ENCODE measurements at regions not wholly inside any gene's neighbourhood (a gene's known extent, or its start where the extent isn't known, plus 50 kb on each side); places are given as distances from the start of the nearest gene placed in this dataset.

- no peak overlapping the region for H3K27ac ChIP-seq
- no peaks in the 10 kb centered on the region for H3K36me3 ChIP-seq
- peaks cover 0 to 6% (median 0%) of the 10 kb centered on the region in 3 donors for H3K9me3 ChIP-seq
- TF ChIP-seq, protein P1, sequence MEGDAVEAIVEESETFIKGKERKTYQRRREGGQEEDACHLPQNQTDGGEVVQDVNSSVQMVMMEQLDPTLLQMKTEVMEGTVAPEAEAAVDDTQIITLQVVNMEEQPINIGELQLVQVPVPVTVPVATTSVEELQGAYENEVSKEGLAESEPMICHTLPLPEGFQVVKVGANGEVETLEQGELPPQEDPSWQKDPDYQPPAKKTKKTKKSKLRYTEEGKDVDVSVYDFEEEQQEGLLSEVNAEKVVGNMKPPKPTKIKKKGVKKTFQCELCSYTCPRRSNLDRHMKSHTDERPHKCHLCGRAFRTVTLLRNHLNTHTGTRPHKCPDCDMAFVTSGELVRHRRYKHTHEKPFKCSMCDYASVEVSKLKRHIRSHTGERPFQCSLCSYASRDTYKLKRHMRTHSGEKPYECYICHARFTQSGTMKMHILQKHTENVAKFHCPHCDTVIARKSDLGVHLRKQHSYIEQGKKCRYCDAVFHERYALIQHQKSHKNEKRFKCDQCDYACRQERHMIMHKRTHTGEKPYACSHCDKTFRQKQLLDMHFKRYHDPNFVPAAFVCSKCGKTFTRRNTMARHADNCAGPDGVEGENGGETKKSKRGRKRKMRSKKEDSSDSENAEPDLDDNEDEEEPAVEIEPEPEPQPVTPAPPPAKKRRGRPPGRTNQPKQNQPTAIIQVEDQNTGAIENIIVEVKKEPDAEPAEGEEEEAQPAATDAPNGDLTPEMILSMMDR (IDR thresholded peaks at IDR 0.05) = no peak
- no peak for TF ChIP-seq POLR2A (IDR thresholded peaks at IDR 0.05)
- intact Hi-C loops (cut with DNase I) = no loop called here
- H3K4me3 ChIP-seq = no peak overlapping the region
- 56 to 67% methylated on average over 3 of the region's 3 CpGs for WGBS, 2 donors
- H3K27me3 ChIP-seq = no peaks in the 10 kb centered on the region
- no peaks in the 10 kb centered on the region for H3K4me1 ChIP-seq
- no peak for DNase-seq
Measured at GRCh38 chr2:67079729-67080128, 317.4 kb upstream of the ETAA1 start.

DNA sequence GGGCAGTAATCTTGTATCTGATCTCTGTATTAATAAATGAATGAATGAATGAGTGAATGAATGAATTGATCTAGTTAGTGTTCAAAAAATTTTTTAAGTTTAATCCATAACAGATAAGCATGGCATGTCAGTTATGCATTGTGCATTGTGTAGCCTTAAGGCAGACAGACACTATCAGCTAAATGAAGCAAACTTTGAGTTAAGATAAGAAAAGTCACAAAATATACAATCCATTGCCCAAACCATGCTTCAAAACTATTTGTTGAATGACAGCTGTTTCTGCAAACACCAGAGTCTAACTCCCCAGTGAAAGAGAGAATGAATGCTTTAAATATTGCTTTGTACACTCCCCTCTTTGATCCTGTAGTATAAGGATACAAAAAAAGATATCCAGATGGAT is 314.3 kb upstream of the ETAA1 start:
- H3K9me3 ChIP-seq = peaks cover 0 to 6% (median 0%) of the 10 kb centered on the region in 3 donors
- intact Hi-C loops (cut with DNase I) = no loop called here
- no peak overlapping the region for H3K27ac ChIP-seq
- no peaks in the 10 kb centered on the region for H3K36me3 ChIP-seq
- TF ChIP-seq POLR2A (IDR thresholded peaks at IDR 0.05) = no peak
- TF ChIP-seq, protein P1 (IDR thresholded peaks at IDR 0.05) = no peak
- H3K4me1 ChIP-seq = no peaks in the 10 kb centered on the region
- H3K27me3 ChIP-seq = no peaks in the 10 kb centered on the region
- no peak for DNase-seq
- H3K4me3 ChIP-seq = no peak overlapping the region

DNA sequence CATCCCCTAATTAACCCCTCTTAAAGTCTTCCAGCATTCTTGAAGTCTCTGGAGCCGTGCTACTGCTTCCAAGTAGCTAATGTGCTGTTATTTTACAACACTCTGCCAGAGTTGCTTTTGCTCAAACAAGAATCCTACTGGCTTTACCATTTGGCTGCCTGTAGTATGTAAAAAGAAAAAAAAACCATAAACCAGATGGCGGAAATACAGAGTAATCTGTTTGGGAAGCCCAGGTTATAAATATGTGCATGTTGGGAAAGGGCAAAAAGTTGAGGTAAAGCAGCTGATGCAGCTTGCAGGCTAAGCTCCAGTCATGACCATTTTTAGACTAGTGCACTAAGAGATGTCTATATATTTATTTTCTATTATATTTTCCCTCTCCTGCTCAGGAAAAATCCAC is 313.2 kb upstream of the ETAA1 start:
- intact Hi-C loops (cut with DNase I) = no loop called here
- H3K36me3 ChIP-seq = no peaks in the 10 kb centered on the region
- H3K4me3 ChIP-seq = no peak overlapping the region
- H3K4me1 ChIP-seq = no peaks in the 10 kb centered on the region
- no peak overlapping the region for H3K27ac ChIP-seq
- no peaks in the 10 kb centered on the region for H3K27me3 ChIP-seq
- WGBS, 2 donors = 60 to 63% methylated on average over 2 of the region's 2 CpGs
- no peak for TF ChIP-seq POLR2A (IDR thresholded peaks at IDR 0.05)
- TF ChIP-seq, protein P1 (IDR thresholded peaks at IDR 0.05) = no peak
- peaks cover 0 to 6% (median 0%) of the 10 kb centered on the region in 3 donors for H3K9me3 ChIP-seq
- DNase-seq = no peak

DNA sequence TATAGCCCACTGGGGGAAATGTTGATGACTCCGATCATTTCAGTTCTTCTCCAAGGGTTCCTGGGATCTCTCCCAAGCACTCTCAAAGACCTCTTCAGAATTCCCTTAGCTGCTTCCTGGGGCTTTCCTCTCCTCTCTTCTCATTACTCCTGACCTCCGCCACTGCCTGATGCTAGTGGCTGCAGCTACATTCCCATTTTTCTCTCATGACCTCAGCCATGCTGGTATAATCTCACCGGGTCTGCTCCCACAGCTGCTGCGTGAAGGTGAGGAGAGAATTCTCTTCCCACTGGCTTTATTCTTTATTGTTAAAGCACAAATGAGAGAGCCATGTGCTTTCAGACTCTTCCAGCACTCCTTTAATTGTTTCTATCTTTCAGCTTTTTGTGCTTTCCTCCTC is 312.0 kb upstream of the ETAA1 start:
- intact Hi-C loops (cut with DNase I) = no loop called here
- DNase-seq = no peak
- no peak for TF ChIP-seq POLR2A (IDR thresholded peaks at IDR 0.05)
- TF ChIP-seq, protein P1 (IDR thresholded peaks at IDR 0.05) = no peak
- no peaks in the 10 kb centered on the region for H3K4me1 ChIP-seq
- H3K9me3 ChIP-seq = peaks cover 0 to 6% (median 0%) of the 10 kb centered on the region in 3 donors
- WGBS, 2 donors = 85 to 86% methylated on average over 4 of the region's 4 CpGs
- H3K27me3 ChIP-seq = no peaks in the 10 kb centered on the region
- no peaks in the 10 kb centered on the region for H3K36me3 ChIP-seq
- H3K4me3 ChIP-seq = no peak overlapping the region
- H3K27ac ChIP-seq = no peak overlapping the region

DNA sequence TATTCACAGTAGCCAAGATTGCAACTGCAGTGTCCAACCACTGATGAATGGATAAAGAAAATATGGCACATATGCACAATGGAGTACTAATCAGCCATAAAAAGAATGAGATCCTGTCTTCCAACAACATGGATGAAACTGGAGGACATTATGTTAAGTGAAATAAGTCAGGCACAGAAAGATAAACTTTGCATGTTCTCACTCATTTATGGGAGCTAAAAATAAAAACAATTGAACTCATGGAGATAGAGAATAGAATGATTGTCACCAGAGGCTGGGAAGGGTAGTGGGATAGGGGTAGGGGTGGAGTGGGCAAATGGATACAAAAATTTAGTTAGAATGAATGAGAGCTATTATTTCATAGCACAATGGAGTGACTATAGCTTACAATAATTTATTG is 305.5 kb upstream of the ETAA1 start:
- TF ChIP-seq, protein P1 (IDR thresholded peaks at IDR 0.05) = no peak
- no peak for TF ChIP-seq POLR2A (IDR thresholded peaks at IDR 0.05)
- intact Hi-C loops (cut with DNase I) = no loop called here
- DNase-seq = no peak
- Histone ChIP-seq H3K4me3 (no peak overlapping the region), H3K27ac (no peak overlapping the region), H3K4me1 (no peaks in the 10 kb centered on the region), H3K9me3 (no peaks in the 10 kb centered on the region), H3K27me3 (no peaks in the 10 kb centered on the region), H3K36me3 (no peaks in the 10 kb centered on the region)

All from esophagus squamous epithelium (tissue), 5 donors.